T-helper 17 cell (primary cell): ENCODE measurements at regions not wholly inside any gene's neighbourhood (a gene's known extent, or its start where the extent isn't known, plus 50 kb on each side); places are given as distances from the start of the nearest gene placed in this dataset.
"Not testable (repeated sequence)": the region's sequence is repeated elsewhere in the genome, so short reads cannot be mapped to it uniquely, and the experiment has no call there.

Source experiments
- ATAC-seq: fragments of 150-1000 bp; cut with Tn5 transposase; 2 replicates; pipeline ENCODE4 v1.10.0; 2021; ENCODE audit warnings: mild to moderate bottlenecking, moderate library complexity
- DNase-seq, 3 donors: peaks; one replicate each; pipeline versions ENCODE4 v3.0.0 to v3.0.0-alpha.2; 2020 to 2021
- H3K9me3 ChIP-seq: one replicate; pipeline ENCODE4 v1.7.0; 2013; ENCODE audit warnings: low read length, mild to moderate bottlenecking; ENCODE audit not compliant: control insufficient read depth, poor library complexity, severe bottlenecking
- H3K27ac Mint-ChIP-seq: one replicate; pipeline ENCODE4 v1.8.0; 2022; ENCODE audit warnings: mild to moderate bottlenecking, moderate library complexity, mixed read lengths
- H3K27me3 Mint-ChIP-seq: one replicate; pipeline ENCODE4 v1.8.0; 2022; ENCODE audit warnings: mixed read lengths
- H3K36me3 Mint-ChIP-seq: one replicate; pipeline ENCODE4 v1.8.0; 2022; ENCODE audit warnings: low read depth, mixed read lengths
- H3K4me1 Mint-ChIP-seq: one replicate; pipeline ENCODE4 v1.8.0; 2022; ENCODE audit warnings: mild to moderate bottlenecking, mixed read lengths
- H3K4me3 Mint-ChIP-seq: one replicate; pipeline ENCODE4 v1.8.0; 2022; ENCODE audit warnings: mild to moderate bottlenecking, moderate library complexity, mixed read lengths

DNA sequence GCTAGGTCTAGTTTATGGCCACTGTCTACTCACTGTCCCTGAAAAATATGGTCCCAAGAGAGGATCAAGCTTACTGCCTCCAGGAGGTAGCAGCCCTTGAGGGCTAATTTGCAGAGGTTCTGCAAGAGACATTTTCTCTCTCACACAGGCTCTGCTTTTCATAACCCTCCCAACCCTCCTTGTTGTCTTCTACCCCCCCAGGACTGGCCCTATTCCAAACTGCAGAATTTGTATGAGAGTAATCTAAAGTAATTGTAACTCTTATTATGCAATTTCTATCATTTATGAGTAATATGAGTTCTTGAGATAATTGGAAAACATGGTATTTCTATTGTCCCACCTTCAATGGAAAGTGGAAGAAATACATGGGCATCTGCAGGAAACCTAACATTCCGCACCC is 70.4 kb upstream of the CD55 start:
- ATAC-seq (no peak), DNase-seq (no peak)
- H3K36me3 Mint-ChIP-seq, result no peaks in the 10 kb centered on the region
- H3K27me3 Mint-ChIP-seq, result no peaks in the 10 kb centered on the region
- H3K4me1 Mint-ChIP-seq, result peaks cover 4% of the 10 kb centered on the region
- H3K27ac Mint-ChIP-seq, result no peak overlapping the region
- H3K4me3 Mint-ChIP-seq, result no peak overlapping the region
- H3K9me3 ChIP-seq, result no peaks in the 10 kb centered on the region

DNA sequence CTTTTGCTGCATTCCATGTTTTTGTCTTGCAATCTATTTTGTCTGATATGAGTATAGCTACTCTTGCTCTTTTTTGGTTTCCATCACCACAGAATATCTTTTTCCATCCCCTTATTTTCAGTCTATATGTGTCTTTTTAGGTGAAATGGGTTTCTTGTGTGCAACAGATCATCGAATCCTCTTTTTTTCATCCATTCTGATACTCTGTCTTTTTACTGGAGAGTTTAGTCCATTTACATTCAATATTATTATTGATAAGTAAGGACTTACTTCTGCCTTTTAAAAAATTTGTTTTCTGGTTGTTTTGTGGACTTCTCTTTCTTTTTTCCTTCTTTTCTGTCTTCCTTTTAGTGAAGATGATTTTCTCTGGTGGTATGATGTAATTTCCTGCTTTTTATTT is 64.6 kb upstream of the CD55 start:
- Mint-ChIP-seq H3K27me3 (no peaks in the 10 kb centered on the region), H3K27ac (no peak overlapping the region), H3K4me1 (no peaks in the 10 kb centered on the region), H3K4me3 (no peak overlapping the region), H3K36me3 (no peaks in the 10 kb centered on the region)
- DNase-seq, result no peak
- no peaks in the 10 kb centered on the region for H3K9me3 ChIP-seq
- ATAC-seq, result no peak

DNA sequence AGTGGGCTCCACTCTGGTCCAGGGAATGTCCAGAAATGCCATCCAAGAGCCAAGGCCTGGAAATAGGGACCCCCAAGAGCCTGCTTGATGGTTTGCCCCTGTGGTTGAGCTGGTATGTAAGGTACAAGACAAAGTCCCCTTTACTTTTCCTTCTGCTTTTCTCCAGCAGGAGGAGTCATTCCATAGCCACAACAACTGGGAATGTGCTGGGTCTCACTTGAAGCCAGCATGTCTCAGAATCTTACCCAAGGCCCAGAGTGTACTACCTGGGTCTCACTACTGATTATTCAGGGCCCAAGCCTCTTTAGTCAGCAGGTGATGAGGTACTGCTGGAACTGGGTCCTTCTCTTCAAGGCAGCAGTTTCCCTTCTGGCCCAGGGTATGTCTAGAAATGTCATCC is 62.1 kb upstream of the CD55 start:
- H3K9me3 ChIP-seq, result no peaks in the 10 kb centered on the region
- DNase-seq (no peak), ATAC-seq (no peak)
- H3K4me1 Mint-ChIP-seq, result no peaks in the 10 kb centered on the region
- H3K4me3 Mint-ChIP-seq, result no peak overlapping the region
- H3K36me3 Mint-ChIP-seq, result no peaks in the 10 kb centered on the region
- H3K27ac Mint-ChIP-seq, result no peak overlapping the region
- no peaks in the 10 kb centered on the region for H3K27me3 Mint-ChIP-seq

DNA sequence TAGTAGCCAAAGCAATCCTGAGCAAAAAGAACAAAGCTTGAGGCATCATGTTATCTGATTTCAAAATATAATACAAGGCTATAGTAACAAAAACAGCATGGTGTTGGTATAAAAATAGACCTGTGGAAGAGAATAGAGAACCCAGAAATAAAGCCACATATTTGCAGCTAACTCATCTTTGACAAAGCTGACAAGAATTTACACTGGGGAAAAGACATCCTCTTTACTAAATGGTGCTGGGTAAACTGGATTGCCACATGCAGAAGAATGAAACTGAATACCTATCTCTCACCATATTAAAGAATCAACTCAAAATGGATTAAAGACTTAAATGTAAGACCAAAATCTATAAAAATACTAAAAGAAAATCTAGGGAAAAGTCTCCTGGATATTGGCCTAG is 59.5 kb upstream of the CD55 start:
- no peaks in the 10 kb centered on the region for H3K9me3 ChIP-seq
- DNase-seq (no peak), ATAC-seq (no peak)
- Mint-ChIP-seq H3K27ac (no peak overlapping the region), H3K4me1 (no peaks in the 10 kb centered on the region), H3K4me3 (no peak overlapping the region), H3K27me3 (no peaks in the 10 kb centered on the region), H3K36me3 (no peaks in the 10 kb centered on the region)

DNA sequence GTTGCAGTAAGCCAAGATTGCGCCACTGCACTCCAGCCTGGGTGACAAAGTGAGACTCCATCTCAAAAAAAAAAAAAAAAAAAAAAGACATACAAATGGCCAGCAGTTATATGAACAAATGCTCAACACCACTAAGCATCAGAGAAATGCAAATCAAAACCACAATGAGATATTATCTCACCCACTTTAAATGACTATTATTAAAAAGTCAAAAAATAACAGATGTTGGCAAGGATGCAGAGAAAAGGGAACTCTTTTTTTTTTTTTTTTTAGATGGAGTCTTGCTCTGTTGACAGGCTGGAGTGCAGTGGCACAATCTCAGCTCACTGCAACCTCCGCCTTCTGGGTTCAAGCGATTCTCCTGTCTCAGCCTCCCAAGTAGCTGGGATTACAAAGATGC is 58.6 kb upstream of the CD55 start:
- not testable (repeated sequence) for ATAC-seq, H3K4me3 Mint-ChIP-seq, H3K27ac Mint-ChIP-seq, DNase-seq, H3K27me3 Mint-ChIP-seq, H3K9me3 ChIP-seq, H3K4me1 Mint-ChIP-seq, H3K36me3 Mint-ChIP-seq

DNA sequence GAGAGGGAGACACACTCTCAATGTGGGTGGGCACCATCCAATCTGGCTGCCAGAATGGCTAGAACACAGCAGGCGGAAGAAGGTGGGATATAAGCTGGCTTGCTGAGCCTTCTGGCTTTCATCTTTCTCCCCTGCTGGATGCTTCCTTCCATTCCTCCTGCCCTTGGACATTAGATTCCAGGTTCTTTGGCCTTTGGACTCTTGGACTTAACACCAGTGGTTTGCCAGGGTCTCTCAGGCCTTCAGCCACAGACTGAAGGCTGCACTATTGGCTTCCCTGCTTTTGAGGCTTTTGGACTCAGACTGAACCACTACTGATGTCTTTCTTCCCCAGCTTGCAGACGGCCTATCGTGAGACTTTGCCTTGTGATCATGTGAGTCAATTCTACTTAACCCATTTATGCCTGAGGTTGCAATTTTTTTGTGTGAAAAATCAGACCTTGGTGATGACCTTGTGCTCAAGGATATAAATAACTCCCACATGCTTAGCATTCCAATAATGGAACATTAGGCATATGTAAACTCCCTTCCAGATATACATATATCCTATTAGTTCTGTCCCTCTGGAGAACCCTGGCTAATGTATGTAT is 56.7 kb upstream of the CD55 start:
- H3K4me3 Mint-ChIP-seq, result no peak overlapping the region
- no peaks in the 10 kb centered on the region for H3K4me1 Mint-ChIP-seq
- H3K27ac Mint-ChIP-seq, result no peak overlapping the region
- no peaks in the 10 kb centered on the region for H3K27me3 Mint-ChIP-seq
- DNase-seq (no peak), ATAC-seq (no peak)
- no peaks in the 10 kb centered on the region for H3K36me3 Mint-ChIP-seq
- no peaks in the 10 kb centered on the region for H3K9me3 ChIP-seq

DNA sequence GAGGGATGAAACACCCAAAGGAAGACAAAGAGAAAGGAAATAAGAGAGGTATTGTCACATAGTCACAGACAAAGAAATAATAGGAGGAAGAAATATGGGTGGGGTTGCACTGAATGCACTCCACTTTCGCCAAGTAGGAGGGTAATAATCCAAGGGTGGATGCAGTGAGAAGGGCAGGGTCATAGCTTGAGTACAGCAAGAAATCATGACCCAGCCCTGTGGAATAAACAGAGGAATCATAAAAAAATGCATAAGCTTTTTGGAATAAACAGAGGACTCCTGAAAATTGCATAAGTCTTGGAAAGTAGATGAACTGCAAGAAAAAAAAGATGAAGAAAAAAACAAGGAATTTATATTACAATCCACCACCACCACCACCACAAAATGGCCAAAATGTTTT is 53.1 kb upstream of the CD55 start:
- H3K4me1 Mint-ChIP-seq, result no peaks in the 10 kb centered on the region
- no peak overlapping the region for H3K4me3 Mint-ChIP-seq
- DNase-seq, result no peak
- H3K36me3 Mint-ChIP-seq, result no peaks in the 10 kb centered on the region
- H3K27ac Mint-ChIP-seq, result no peak overlapping the region
- H3K27me3 Mint-ChIP-seq, result no peaks in the 10 kb centered on the region
- no peak for ATAC-seq
- no peaks in the 10 kb centered on the region for H3K9me3 ChIP-seq

DNA sequence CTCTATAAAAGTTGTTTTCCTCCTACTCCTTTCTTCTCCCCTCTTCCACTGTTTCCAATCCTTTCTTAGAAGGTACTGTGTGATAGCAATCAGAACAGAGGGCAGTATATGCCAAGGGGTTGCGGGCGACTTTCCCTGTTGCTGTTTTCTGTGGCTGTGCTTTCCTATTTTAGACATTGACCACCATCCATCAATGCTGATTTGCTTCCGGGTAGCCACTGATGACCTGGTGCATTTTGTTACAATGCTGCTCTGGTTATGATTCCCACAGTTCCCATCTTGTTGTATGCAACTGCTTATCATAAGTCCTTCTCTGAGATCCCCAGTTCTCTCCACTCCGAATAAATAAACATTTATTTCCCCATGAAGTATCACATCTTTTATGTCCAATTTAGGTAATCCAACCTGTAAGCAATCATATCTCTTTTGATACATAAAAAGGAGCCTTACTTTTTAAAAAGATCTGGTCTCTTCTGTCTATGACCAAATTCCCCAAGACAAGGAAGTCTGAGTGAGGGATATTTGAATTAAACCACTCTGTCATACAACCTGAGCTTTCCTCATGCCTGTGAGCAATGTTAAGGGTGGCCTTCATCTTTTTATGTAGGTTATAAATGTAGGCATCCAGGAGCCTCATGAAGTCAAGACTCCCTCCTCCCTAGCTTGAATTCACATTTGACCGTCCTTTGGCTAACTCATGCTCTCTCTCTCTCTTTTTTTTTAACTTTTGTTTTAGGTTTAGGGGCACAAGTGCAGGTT is 52.5 kb upstream of the CD55 start:
- DNase-seq (no peak), ATAC-seq (no peak)
- no peaks in the 10 kb centered on the region for H3K9me3 ChIP-seq
- Mint-ChIP-seq H3K4me3 (no peak overlapping the region), H3K27me3 (no peaks in the 10 kb centered on the region), H3K4me1 (no peaks in the 10 kb centered on the region), H3K36me3 (no peaks in the 10 kb centered on the region), H3K27ac (no peak overlapping the region)
